Thyroid gland (tissue), 4 donors: ENCODE measurements at regions not wholly inside any gene's neighbourhood (a gene's known extent, or its start where the extent isn't known, plus 50 kb on each side); places are given as distances from the start of the nearest gene placed in this dataset.

Experiments
- DNase-seq, 2 donors: peaks; one replicate each; pipeline ENCODE4 v3.0.0-alpha.2; 2019
- H3K27ac ChIP-seq, 3 donors: fragments of 200-600 bp; sonication (generic); 1 replicate in 2 of 3; 2 replicates in 1 of 3; pipeline ENCODE4 v1.5.1; 2016 to 2019; ENCODE audit warnings: mild to moderate bottlenecking in 1 of 3, moderate library complexity in 1 of 3
- H3K27me3 ChIP-seq: fragments of 200-600 bp; sonication (generic); one replicate; pipeline ENCODE4 v1.5.1; 2019
- H3K36me3 ChIP-seq, 2 donors: fragments of 200-600 bp; sonication (generic); one replicate each; pipeline ENCODE4 v1.5.1; 2016 to 2019
- H3K4me1 ChIP-seq, 2 donors: fragments of 200-600 bp; sonication (generic); one replicate each; pipeline ENCODE4 v1.5.1; 2017 to 2019
- H3K4me3 ChIP-seq, 3 donors: fragments of 200-600 bp; sonication (generic); replicated peaks in 1 of 3; 1 replicate in 2 of 3; 2 replicates in 1 of 3; pipeline ENCODE4 v1.5.1; 2016; ENCODE audit warnings: mild to moderate bottlenecking in 1 of 3
- H3K9me3 ChIP-seq: fragments of 200-600 bp; sonication (generic); one replicate; pipeline ENCODE4 v1.5.1; 2017
- POLR2A ChIP-seq, 2 donors: fragments of 450-650 bp; IDR thresholded peaks; one replicate each; pipeline ENCODE4 v1.6.1; 2017; ENCODE audit warnings: antibody characterized with exemption in 2 of 2, mild to moderate bottlenecking in 2 of 2, moderate library complexity in 1 of 2
- WGBS, 2 donors: methylation state at CpG; one replicate each; pipeline ENCODE4 v1.1.5; 2017; 5-methylcytosine and 5-hydroxymethylcytosine counted together
- intact Hi-C: fragments of 100-400 bp; cut with DNase I; formaldehyde crosslinking; loops from one replicate; pipeline ENCODE4 v1.15.1; 2023
- TF ChIP-seq, protein P1 (sequence below), 6 experiments: fragments of 200-600 bp in 3 of 6; fragments of 450-650 bp in 3 of 6; sonication (generic) in 3 of 6; IDR thresholded peaks; one replicate each; pipeline ENCODE4 v1.5.1; 2016 to 2019; ENCODE audit warnings: antibody characterized with exemption in 6 of 6, mild to moderate bottlenecking in 2 of 6, inconsistent platforms in 1 of 6, moderate library complexity in 1 of 6

DNA sequence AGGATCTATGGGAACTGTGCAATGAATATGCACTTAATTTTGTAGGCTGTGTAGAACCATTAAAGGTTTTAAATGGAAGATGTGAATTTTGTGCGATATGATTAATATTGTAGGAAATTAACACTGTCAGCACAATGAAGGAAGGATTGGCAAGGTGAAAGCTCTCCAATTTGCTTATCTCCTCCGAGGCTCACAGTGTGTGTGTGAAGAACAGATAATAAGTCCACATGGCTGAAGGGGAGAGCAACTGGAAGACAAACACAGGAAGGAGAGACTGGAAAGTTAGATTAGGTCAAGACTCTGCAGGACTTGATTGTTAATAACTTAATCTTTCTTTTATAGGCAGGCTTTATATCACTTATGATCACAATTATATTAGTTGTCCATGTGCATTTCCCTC is 269.7 kb upstream of the VRK2 start:
- Histone ChIP-seq H3K27me3 (no peaks in the 10 kb centered on the region), H3K36me3 (no peaks in the 10 kb centered on the region), H3K4me3 (no peak overlapping the region), H3K9me3 (no peaks in the 10 kb centered on the region), H3K4me1 (no peaks in the 10 kb centered on the region), H3K27ac (no peak overlapping the region)
- 68 to 69% methylated on average over 2 of the region's 2 CpGs for WGBS, 2 donors
- TF ChIP-seq POLR2A (IDR thresholded peaks at IDR 0.05): no peak
- TF ChIP-seq, protein P1, sequence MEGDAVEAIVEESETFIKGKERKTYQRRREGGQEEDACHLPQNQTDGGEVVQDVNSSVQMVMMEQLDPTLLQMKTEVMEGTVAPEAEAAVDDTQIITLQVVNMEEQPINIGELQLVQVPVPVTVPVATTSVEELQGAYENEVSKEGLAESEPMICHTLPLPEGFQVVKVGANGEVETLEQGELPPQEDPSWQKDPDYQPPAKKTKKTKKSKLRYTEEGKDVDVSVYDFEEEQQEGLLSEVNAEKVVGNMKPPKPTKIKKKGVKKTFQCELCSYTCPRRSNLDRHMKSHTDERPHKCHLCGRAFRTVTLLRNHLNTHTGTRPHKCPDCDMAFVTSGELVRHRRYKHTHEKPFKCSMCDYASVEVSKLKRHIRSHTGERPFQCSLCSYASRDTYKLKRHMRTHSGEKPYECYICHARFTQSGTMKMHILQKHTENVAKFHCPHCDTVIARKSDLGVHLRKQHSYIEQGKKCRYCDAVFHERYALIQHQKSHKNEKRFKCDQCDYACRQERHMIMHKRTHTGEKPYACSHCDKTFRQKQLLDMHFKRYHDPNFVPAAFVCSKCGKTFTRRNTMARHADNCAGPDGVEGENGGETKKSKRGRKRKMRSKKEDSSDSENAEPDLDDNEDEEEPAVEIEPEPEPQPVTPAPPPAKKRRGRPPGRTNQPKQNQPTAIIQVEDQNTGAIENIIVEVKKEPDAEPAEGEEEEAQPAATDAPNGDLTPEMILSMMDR (IDR thresholded peaks at IDR 0.05): no peak
- intact Hi-C loops: no loop called here
- no peak for DNase-seq

DNA sequence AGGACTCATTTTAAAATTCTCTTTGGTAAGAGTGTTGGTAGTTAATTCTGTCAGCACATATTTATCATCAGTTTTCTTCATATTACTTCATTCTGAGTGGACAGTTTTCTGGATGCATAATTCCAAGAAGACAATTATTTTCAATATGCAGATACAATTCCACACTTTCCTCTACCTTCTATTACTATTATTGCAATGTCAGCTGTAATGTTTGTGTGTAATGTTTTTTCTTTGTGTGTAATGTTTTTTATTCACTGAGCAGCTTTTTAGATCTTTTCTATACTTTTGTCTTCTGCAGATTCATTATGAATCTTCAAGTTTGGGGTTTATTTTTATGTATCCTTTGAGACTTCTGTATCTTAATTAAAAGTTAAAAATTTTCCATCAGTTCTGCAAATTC is 264.0 kb upstream of the VRK2 start:
- no peaks in the 10 kb centered on the region for H3K36me3 ChIP-seq
- no peak for DNase-seq
- H3K4me3 ChIP-seq: no peak overlapping the region
- no peaks in the 10 kb centered on the region for H3K9me3 ChIP-seq
- H3K4me1 ChIP-seq: no peaks in the 10 kb centered on the region
- TF ChIP-seq, protein P1 (IDR thresholded peaks at IDR 0.05): no peak
- no peak for TF ChIP-seq POLR2A (IDR thresholded peaks at IDR 0.05)
- H3K27me3 ChIP-seq: no peaks in the 10 kb centered on the region
- intact Hi-C loops: no loop called here
- H3K27ac ChIP-seq: no peak overlapping the region

DNA sequence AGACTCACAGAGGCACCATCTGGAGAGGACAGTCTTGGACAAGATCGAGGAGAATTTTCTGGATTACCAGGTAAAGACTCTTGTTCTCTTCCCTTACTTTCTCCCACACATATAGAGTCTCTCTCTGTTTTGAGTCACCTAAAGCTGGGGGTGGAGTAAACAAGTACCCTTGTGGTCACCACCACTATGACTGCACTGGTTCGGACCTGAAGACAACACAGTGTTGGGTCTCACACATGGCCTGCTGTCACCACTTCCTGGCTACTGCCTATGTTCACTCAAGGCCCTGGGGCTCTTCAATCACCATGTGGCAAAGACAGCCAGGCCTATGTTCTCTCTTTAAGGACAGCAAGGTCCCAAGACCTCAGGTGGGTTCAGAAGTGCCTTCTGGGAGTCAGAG is 253.3 kb upstream of the VRK2 start:
- no peak overlapping the region for H3K4me3 ChIP-seq
- no peaks in the 10 kb centered on the region for H3K4me1 ChIP-seq
- DNase-seq: no peak
- TF ChIP-seq, protein P1 (IDR thresholded peaks at IDR 0.05): no peak
- TF ChIP-seq POLR2A (IDR thresholded peaks at IDR 0.05): no peak
- no peaks in the 10 kb centered on the region for H3K36me3 ChIP-seq
- WGBS, 2 donors: 91 to 100% methylated on average over 2 of the region's 2 CpGs
- intact Hi-C loops: no loop called here
- H3K27ac ChIP-seq: no peak overlapping the region
- H3K27me3 ChIP-seq: no peaks in the 10 kb centered on the region
- H3K9me3 ChIP-seq: no peaks in the 10 kb centered on the region

DNA sequence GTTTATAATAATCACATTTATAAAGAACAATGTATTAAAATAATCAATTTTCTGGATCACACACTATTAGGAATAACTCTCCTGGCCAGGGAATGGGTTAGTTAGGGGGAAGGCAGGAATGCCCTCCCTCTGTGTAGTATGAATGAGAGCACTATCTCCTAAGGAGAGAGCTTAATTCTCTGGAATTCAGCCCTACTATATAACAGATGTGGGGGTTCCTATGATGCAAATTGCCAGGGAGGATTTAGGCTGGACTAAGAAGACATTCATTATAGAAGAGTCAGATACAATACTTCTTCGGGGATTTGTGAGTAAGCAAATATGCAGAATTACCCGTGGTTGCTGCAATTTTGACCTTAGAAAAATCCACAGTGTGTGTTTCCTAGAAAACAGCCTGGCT is 250.1 kb upstream of the VRK2 start:
- WGBS, 2 donors: 13 to 23% methylated on average over 2 of the region's 2 CpGs
- H3K36me3 ChIP-seq: no peaks in the 10 kb centered on the region
- H3K4me3 ChIP-seq: no peak overlapping the region
- H3K4me1 ChIP-seq: no peaks in the 10 kb centered on the region
- no peak for DNase-seq
- no peaks in the 10 kb centered on the region for H3K27me3 ChIP-seq
- intact Hi-C loops: no loop called here
- no peaks in the 10 kb centered on the region for H3K9me3 ChIP-seq
- H3K27ac ChIP-seq: no peak overlapping the region
- TF ChIP-seq, protein P1 (IDR thresholded peaks at IDR 0.05): no peak
- no peak for TF ChIP-seq POLR2A (IDR thresholded peaks at IDR 0.05)

DNA sequence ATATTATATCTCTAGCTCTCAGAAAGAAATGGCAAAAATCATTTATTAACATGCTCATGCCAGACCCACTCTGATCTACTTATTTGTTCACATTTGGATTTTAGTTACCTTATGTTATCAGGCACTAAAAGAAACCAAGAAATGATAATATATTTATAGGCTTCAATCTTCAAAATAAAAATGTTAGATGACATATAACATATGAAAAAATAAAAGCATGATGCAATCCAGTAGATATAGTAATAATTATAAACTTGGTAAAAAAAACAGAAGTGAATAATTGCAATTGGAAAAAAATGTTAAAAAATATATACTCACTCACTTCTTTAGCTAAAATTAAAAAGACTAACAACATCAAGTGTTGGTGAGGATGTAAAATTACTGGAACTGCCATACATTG is 248.3 kb upstream of the VRK2 start:
- H3K4me3 ChIP-seq: no peak overlapping the region
- no peaks in the 10 kb centered on the region for H3K4me1 ChIP-seq
- no peak overlapping the region for H3K27ac ChIP-seq
- no peak for TF ChIP-seq POLR2A (IDR thresholded peaks at IDR 0.05)
- TF ChIP-seq, protein P1 (IDR thresholded peaks at IDR 0.05): no peak
- no peaks in the 10 kb centered on the region for H3K27me3 ChIP-seq
- DNase-seq: no peak
- no peaks in the 10 kb centered on the region for H3K36me3 ChIP-seq
- H3K9me3 ChIP-seq: no peaks in the 10 kb centered on the region
- intact Hi-C loops: no loop called here
